IMR-90 (cell line): ENCODE measurements at regions not wholly inside any gene's neighbourhood (a gene's known extent, or its start where the extent isn't known, plus 50 kb on each side); places are given as distances from the start of the nearest gene placed in this dataset.

Experiments
- ATAC-seq: fragments of 200-7000 bp; cut with Tn5 transposase; 2 replicates; pipeline ENCODE4 v1.9.1; 2020; ENCODE audit warnings: low read depth, mild to moderate bottlenecking, moderate library complexity
- BruUV-seq: library from RNA; stranded (reverse); fragments of 400-500 nt; replicated peaks from 2 replicates; lab custom pipeline; 2021; lab: Mats Ljungman, UMichigan
- CTCF ChIA-PET: fragments of 300-600 bp; formaldehyde crosslinking; extraction: SDS; loops from one replicate; lab custom pipeline; 2021; ENCODE audit warnings: antibody characterized with exemption; lab: Yijun Ruan, JAX
- POLR2A ChIA-PET: fragments of 300-600 bp; sonication (Branson Sonifier 250); formaldehyde crosslinking; loops from one replicate; lab custom pipeline; 2022; ENCODE audit warnings: antibody characterized with exemption; ENCODE audit not compliant: unreplicated experiment; lab: Charles Lee
- DNase-seq: peaks from one replicate; pipeline ENCODE4 v3.0.0; 2013
- H2AFZ ChIP-seq: replicated peaks from 2 replicates; pipeline ENCODE3; 2013; ENCODE audit warnings: low read length, mild to moderate bottlenecking; ENCODE audit not compliant: poor library complexity
- H2AK5ac ChIP-seq: 2 replicates; pipeline ENCODE4 v1.6.1; 2013; ENCODE audit warnings: low read depth, low read length, inconsistent platforms
- H2AK9ac ChIP-seq: replicated peaks from 2 replicates; pipeline ENCODE3; 2013; ENCODE audit warnings: mild to moderate bottlenecking, low read depth, low read length, moderate library complexity; ENCODE audit not compliant: poor library complexity
- H2BK120ac ChIP-seq: 2 replicates; pipeline ENCODE4 v1.6.1; 2013; ENCODE audit warnings: low read depth, low read length, inconsistent platforms
- H2BK15ac ChIP-seq: 3 replicates; pipeline ENCODE4 v1.6.1; 2013; ENCODE audit warnings: low read depth, low read length, inconsistent platforms
- H2BK20ac ChIP-seq: 2 replicates; pipeline ENCODE4 v1.6.1; 2013; ENCODE audit warnings: low read depth, mild to moderate bottlenecking, inconsistent platforms, low read length, moderate library complexity
- H2BK5ac ChIP-seq: 2 replicates; pipeline ENCODE4 v1.6.1; 2013; ENCODE audit warnings: mild to moderate bottlenecking, low read depth, low read length, inconsistent platforms; ENCODE audit not compliant: poor library complexity, severe bottlenecking
- H3K14ac ChIP-seq: replicated peaks from 2 replicates; pipeline ENCODE4 v1.6.1; 2013; ENCODE audit warnings: low read depth, low read length, inconsistent platforms
- H3K18ac ChIP-seq: 2 replicates; pipeline ENCODE4 v1.6.1; 2013; ENCODE audit warnings: low read depth, low read length, control low read depth
- H3K23ac ChIP-seq: 2 replicates; pipeline ENCODE4 v1.6.1; 2013; ENCODE audit warnings: low read depth, low read length, inconsistent platforms
- H3K27ac ChIP-seq: 2 replicates; pipeline ENCODE4 v1.5.1; 2013; ENCODE audit warnings: mild to moderate bottlenecking, control low read depth, low read length; ENCODE audit not compliant: insufficient read depth
- H3K27me3 ChIP-seq: 2 replicates; pipeline ENCODE4 v1.6.1; 2013; ENCODE audit warnings: low read length; ENCODE audit not compliant: control insufficient read depth, insufficient read depth
- H3K36me3 ChIP-seq: 2 replicates; pipeline ENCODE4 v1.6.1; 2013; ENCODE audit warnings: low read length, mixed read lengths; ENCODE audit not compliant: control insufficient read depth, insufficient read depth
- H3K4ac ChIP-seq: 2 replicates; pipeline ENCODE4 v1.6.1; 2013; ENCODE audit warnings: low read depth, low read length, inconsistent platforms
- H3K4me1 ChIP-seq: 2 replicates; pipeline ENCODE4 v1.6.1; 2013; ENCODE audit warnings: low read length, mixed read lengths; ENCODE audit not compliant: control insufficient read depth, insufficient read depth
- H3K4me2 ChIP-seq: 2 replicates; pipeline ENCODE4 v1.6.1; 2013; ENCODE audit warnings: low read depth, mild to moderate bottlenecking, control low read depth, low read length, moderate library complexity
- H3K4me3 ChIP-seq: 2 replicates; pipeline ENCODE4 v1.5.1; 2013; ENCODE audit warnings: low read depth, mild to moderate bottlenecking, control low read depth, low read length, moderate library complexity; ENCODE audit not compliant: insufficient read depth
- H3K56ac ChIP-seq: 2 replicates; pipeline ENCODE4 v1.6.1; 2013; ENCODE audit warnings: low read length, inconsistent platforms; ENCODE audit not compliant: insufficient read depth; ENCODE audit errors: extremely low read depth
- H3K79me1 ChIP-seq, 2 experiments: 2 replicates each; pipeline ENCODE4 v1.6.1; 2013; ENCODE audit warnings: low read length in 2 of 2, inconsistent platforms in 1 of 2, low read depth in 1 of 2
- H3K9ac ChIP-seq: 2 replicates; pipeline ENCODE4 v1.6.1; 2013; ENCODE audit warnings: low read depth, low read length, control low read depth
- H3K9me1 ChIP-seq: 2 replicates; pipeline ENCODE4 v1.6.1; 2013; ENCODE audit warnings: low read length, inconsistent platforms; ENCODE audit not compliant: insufficient read depth
- H3K9me3 ChIP-seq: 2 replicates; pipeline ENCODE4 v1.6.1; 2013; ENCODE audit warnings: low read length; ENCODE audit not compliant: control insufficient read depth, insufficient read depth
- H4K20me1 ChIP-seq: 2 replicates; pipeline ENCODE4 v1.6.1; 2013; ENCODE audit warnings: low read length, inconsistent platforms; ENCODE audit not compliant: insufficient read depth
- H4K5ac ChIP-seq: 2 replicates; pipeline ENCODE4 v1.6.1; 2013; ENCODE audit warnings: mild to moderate bottlenecking, low read depth, low read length, control low read depth
- H4K8ac ChIP-seq, 2 experiments: 2 replicates each; pipeline ENCODE4 v1.6.1; 2013; ENCODE audit warnings: low read depth in 2 of 2, low read length in 2 of 2, control low read depth in 1 of 2, inconsistent platforms in 1 of 2
- H4K91ac ChIP-seq: 2 replicates; pipeline ENCODE4 v1.6.1; 2013; ENCODE audit warnings: low read depth, low read length, inconsistent platforms; ENCODE audit not compliant: insufficient read depth
- CEBPB ChIP-seq: IDR thresholded peaks from 2 replicates; pipeline ENCODE4 v1.6.1; 2012; ENCODE audit warnings: low read depth, low read length, improper control_type of control experiment
- CHD1 ChIP-seq: IDR thresholded peaks from 2 replicates; pipeline ENCODE4 v1.6.1; 2012; ENCODE audit warnings: low read depth, low read length, improper control_type of control experiment
- ELK1 ChIP-seq: fragments of 150-350 bp; IDR thresholded peaks from 2 replicates; pipeline ENCODE4 v1.6.1; 2016; ENCODE audit warnings: low read depth, mild to moderate bottlenecking, low read length, moderate library complexity, borderline replicate concordance
- FOS ChIP-seq: fragments of 150-350 bp; IDR thresholded peaks from 2 replicates; pipeline ENCODE4 v1.6.1; 2016; ENCODE audit warnings: low read depth, low read length
- MAFK ChIP-seq: IDR thresholded peaks from 2 replicates; pipeline ENCODE4 v1.6.1; 2012; ENCODE audit warnings: low read depth, low read length, improper control_type of control experiment
- MAZ ChIP-seq: IDR thresholded peaks from 2 replicates; pipeline ENCODE4 v1.6.1; 2012; ENCODE audit warnings: low read depth, mild to moderate bottlenecking, low read length, improper control_type of control experiment, moderate library complexity, borderline replicate concordance
- NFE2L2 ChIP-seq: fragments of 150-350 bp; IDR thresholded peaks from 2 replicates; pipeline ENCODE4 v1.6.1; 2016; ENCODE audit warnings: low read depth, mild to moderate bottlenecking, low read length
- POLR2A ChIP-seq: IDR thresholded peaks from 2 replicates; pipeline ENCODE4 v1.6.1; 2012; ENCODE audit warnings: mild to moderate bottlenecking, low read depth, low read length
- RCOR1 ChIP-seq: IDR thresholded peaks from 2 replicates; pipeline ENCODE4 v1.6.1; 2012; ENCODE audit warnings: mild to moderate bottlenecking, low read length, improper control_type of control experiment; ENCODE audit not compliant: insufficient replicate concordance
- WGBS, 2 experiments: methylation state at CpG; one replicate each; pipeline versions ENCODE4 v1.1.5 to v1.1.7; 2013; ENCODE audit warnings: missing lambda C conversion rate in 2 of 2; ENCODE audit not compliant: insufficient read length in 1 of 2; ENCODE audit errors: extremely low coverage in 2 of 2; 5-methylcytosine and 5-hydroxymethylcytosine counted together
- dilution Hi-C: fragments of 300-500 bp; cut with HindIII; formaldehyde crosslinking; loops from one replicate; pipeline ENCODE4 v1.14.3; 2018; ENCODE audit warnings: low sequenced_read_pairs; ENCODE audit not compliant: unreplicated experiment
- in situ Hi-C: fragments of 300-500 bp; cut with MboI; formaldehyde crosslinking; loops from 3 replicates; pipeline ENCODE4 v1.14.3; 2019; ENCODE audit warnings: low sequenced_read_pairs, inconsistent platforms, mixed read lengths
- intact Hi-C: fragments of 100-400 bp; cut with micrococcal nuclease; formaldehyde crosslinking; loops from 2 replicates; pipeline ENCODE4 v1.10.0; 2022

- H3K56ac ChIP-seq = no peak overlapping the region
- no peak for TF ChIP-seq MAZ
- no peak for TF ChIP-seq CHD1
- TF ChIP-seq CEBPB = no peak
- no peak for TF ChIP-seq RCOR1
- no peak for TF ChIP-seq NFE2L2
- no peak for TF ChIP-seq POLR2A
- TF ChIP-seq MAFK = no peak
- no peak for TF ChIP-seq FOS
- TF ChIP-seq ELK1 = no peak
- H2BK15ac ChIP-seq = no peak overlapping the region
- no peak overlapping the region for H3K18ac ChIP-seq
- no CpG with 5 or more reads among the region's 10 CpGs for WGBS, 2 experiments
- no peak overlapping the region for H3K4ac ChIP-seq
- H3K9me1 ChIP-seq = no peaks in the 10 kb centered on the region
- no peak overlapping the region for H4K8ac ChIP-seq
- H3K14ac ChIP-seq = no peak overlapping the region
- no peak overlapping the region for H4K91ac ChIP-seq
- H3K9me3 ChIP-seq = no peaks in the 10 kb centered on the region
- no peak overlapping the region for H2BK20ac ChIP-seq
- H3K4me2 ChIP-seq = no peak overlapping the region
- DNase-seq = no peak
- no peak overlapping the region for H3K27ac ChIP-seq
- BruUV-seq = no TSS peak
- no peak for ATAC-seq
- ChIA-PET POLR2A (no interaction called here), CTCF (no interaction called here)
- intact Hi-C loops (no loop called here), dilution Hi-C loops (no loop called here), in situ Hi-C loops (no loop called here)
- no peak overlapping the region for H2AFZ ChIP-seq
- H3K36me3 ChIP-seq = no peaks in the 10 kb centered on the region
- H2AK9ac ChIP-seq = no peak overlapping the region
- no peak overlapping the region for H4K5ac ChIP-seq
- H2BK120ac ChIP-seq = no peak overlapping the region
- H2AK5ac ChIP-seq = no peak overlapping the region
- no peaks in the 10 kb centered on the region for H3K4me1 ChIP-seq
- no peak overlapping the region for H3K23ac ChIP-seq
- no peaks in the 10 kb centered on the region for H4K20me1 ChIP-seq
- H3K79me1 ChIP-seq = no peaks in the 10 kb centered on the region
- H3K9ac ChIP-seq = no peak overlapping the region
- H2BK5ac ChIP-seq = no peak overlapping the region
- no peak overlapping the region for H3K4me3 ChIP-seq
- H3K27me3 ChIP-seq = no peaks in the 10 kb centered on the region; the same call in none of the 2 replicates
Observed at GRCh38 chr3:64956711-64957325, 269.0 kb upstream of the ADAMTS9 start.
